ENCODE measurements at regions not wholly inside any gene's neighbourhood (a gene's known extent, or its start where the extent isn't known, plus 50 kb on each side); places are given as distances from the start of the nearest gene placed in this dataset.

DNA sequence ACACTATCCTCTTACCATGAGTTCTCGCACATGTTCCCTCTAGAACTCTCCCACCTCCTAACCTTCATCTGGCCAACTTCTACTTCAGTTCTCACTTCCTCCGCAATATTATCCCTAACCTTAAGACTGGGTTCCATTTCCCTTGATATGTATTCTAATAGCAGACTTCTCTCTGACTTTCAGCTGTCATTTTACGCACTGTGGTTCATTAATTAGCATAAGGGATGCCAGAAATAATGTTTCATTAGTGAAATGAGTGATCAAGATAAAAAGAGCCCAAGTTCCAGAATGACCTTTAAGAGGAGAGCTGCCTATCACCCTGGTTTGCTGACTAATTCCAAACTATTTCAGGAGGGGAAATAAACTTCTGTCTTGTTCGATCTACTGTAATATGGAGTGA lies 108.6 kb upstream of the CCDC150 start:
- no peak for DNase-seq (ENCODE audit: low spot score)

DNA sequence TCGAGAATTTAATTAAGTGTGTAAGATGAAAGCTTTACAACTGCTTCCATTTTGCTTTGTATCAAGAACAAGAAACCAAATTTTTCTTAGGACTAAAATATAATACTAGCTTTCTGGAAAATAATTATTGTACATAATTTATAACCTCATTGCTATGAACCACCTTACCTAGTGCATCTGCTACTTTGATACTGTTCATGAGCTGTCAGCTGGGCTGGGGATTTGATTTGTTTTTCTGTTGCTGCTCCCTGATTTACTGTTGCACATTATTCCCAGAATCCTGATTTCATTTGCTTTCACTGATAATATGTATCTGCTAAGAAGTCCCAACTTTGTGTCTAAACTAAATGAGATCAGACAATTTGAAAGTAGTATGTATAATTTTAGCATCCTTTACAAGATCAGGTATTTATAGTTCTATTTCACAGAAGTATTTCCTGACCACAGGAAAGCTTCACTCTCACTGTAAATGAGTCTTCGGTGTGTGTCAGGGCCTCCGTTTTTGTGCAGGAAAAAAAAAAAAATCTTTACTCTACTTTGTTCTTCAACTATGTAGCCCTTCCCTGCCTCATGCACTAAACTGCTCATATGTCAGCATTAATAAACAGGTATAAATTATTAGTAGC lies 105.6 kb upstream of the CCDC150 start:
- no peak for DNase-seq (ENCODE audit: low spot score)

DNA sequence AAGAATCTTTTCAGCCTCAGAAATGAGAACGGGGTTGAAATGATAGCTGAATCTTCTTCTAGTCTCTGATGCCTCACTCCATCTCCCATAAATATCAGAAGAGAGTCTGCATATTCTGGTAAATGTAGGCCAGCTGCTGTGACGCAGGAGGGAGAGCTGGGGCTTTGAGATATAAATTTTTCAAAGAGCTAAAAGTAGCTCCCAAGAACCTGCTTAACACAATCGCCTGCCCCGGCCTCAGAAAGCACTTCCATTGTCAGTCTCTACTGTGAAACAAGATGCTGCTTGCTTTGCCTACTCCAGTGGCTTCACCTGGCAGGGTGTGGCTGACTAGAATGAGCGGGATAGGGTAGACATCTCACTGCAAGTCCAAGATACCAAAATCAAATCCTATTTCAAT lies 105.0 kb upstream of the CCDC150 start:
- DNase-seq (ENCODE audit: low spot score), result no peak

DNA sequence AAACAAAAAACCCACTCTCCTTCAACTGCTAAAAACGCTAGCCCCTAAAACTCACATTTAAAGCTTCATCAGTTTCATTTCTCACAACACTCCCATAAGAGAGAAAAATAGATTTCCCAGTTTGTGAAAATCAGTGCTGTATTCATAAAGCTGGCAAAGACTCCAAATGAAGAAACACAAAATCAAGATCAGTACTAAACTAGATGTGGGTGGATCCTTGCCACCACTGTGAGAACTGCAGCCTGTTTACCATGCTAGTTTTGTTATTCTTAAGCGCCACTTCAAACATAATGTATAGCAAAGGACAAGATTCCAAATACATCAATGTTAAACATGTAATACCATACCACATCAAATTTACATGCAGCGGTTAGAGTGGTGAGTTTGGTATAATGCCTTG lies 104.5 kb upstream of the CCDC150 start:
- no peak for DNase-seq (ENCODE audit: low spot score)

DNA sequence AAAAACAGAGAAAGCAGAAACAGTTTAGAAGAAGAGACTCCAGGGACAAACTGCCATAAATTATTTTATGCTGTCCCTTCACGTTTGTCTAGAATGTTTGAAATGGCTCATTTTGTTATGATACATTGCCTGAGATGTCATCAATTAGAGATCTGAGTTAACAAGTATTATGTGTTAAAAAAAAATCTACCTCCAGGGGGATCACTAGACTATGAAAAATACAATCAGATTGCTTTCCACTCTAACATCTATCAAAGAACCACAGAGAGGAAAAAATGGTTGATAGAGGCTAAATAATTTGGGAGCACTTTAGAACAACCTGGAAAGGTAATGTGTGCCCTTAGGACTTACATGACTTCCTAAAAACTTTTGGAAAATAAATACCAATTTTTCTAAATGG lies 103.8 kb upstream of the CCDC150 start:
- DNase-seq (ENCODE audit: low spot score), result no peak

DNA sequence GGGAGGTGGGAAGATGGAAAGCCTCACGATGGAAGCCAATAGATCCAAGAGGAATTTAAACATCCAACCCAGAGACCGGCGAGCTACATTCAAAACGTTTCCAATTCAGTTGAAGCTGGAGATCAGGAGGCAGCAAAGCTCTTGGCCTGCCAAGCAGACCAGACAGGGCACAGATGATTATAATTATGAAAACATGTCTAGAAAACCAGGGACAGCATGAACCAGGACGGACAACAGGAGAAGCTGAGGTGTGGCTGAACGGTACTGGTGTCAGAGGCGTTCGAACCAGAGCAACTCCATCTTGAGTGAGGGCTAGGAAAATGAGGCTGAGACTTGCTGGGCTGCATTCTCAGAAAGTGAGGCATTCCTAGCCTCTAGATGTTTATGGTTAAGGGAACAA lies 102.2 kb upstream of the CCDC150 start:
- DNase-seq (ENCODE audit: low spot score), result no peak

- DNase-seq (ENCODE audit: low spot score), result no peak
These were observed 101.3 kb upstream of the CCDC150 start for GRCh38 chr2:196538189-196538588.

DNA sequence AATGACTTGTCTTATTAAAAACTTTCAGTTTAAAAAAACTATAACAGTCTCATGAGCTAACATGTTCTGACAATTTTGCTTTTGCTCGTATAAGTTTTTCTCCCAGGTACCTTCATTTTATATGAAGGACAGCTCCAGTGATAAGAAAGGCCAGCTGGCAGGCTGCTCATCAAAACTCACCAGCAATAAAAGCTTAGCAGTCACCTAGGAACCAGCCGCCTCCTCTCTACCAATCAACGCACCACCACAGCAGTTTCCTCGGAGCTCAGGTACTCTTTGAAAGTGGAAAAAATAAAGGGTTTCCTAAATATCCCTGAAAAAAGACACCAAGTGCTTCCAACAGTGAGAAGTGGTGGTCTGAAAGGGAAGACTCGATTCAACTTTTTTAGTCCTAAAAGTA lies 100.9 kb upstream of the CCDC150 start:
- DNase-seq (ENCODE audit: low spot score), result no peak

DNA sequence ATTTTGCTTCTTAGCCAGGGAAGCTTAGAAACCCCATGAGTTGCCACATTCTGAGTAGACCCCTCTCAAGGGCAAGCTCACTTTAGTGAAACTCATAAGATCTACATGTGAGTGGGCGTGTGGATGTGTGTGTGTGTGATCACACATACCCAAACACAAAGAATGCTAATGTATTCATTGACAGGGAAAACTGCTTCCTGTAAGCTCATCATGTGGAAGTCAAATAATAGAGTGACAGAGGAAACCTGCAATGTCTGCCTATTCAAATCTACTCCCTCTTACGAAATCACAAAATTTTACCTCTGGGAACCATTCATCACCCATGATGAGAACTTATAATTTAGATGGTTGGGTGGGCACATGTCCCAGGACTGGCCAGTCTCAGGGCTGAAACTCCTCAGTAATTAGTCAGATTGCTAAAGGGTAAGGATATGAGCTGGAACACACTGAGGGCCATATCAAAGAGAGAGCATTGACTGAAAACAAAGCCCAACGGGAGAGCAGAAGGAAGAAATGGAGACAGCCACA lies 94.5 kb upstream of the CCDC150 start:
- no peak for DNase-seq (ENCODE audit: low spot score)

DNA sequence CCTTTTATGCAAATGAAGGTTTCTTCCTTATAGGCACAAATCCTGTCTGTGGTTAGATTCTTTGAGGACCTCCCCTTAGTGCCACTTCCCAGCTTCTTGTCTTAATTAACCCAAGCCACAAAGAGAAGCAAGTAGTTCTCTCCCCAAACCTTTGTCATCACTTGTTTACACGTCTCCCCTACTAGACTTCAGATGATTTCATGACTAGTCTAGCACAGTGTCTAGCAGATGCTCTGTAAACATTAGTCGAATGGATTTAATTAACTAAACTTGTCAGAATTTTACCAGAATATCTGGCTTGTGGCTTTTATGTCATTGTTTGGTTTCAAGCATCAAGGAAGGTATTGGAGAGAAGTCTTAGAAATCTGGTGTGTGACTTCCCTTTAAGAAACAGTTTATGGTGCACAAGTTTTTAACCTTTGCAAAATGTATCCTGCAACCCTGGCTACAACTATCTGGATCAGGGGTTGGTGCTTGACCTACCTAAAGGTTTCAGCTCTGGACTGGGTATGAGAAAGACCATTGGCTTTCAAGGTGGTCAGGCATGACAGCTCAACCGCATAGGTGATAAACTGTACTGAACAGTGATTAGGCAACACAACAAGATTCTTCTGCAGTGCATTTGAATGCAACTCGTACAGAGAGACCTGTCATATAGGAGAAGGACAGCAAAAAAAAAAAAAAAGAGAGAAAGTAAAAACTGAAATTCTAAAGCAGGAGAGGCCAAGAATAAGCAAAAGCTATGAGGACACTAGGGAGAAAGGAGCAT lies 93.2 kb upstream of the CCDC150 start:
- no peak for DNase-seq (ENCODE audit: low spot score)

- DNase-seq (ENCODE audit: low spot score), result no peak
These were observed 90.5 kb upstream of the CCDC150 start for GRCh38 chr2:196549052-196549451.

GRCh38 chr2:196551014-196551413 lies 88.5 kb upstream of the CCDC150 start:
- no peak for DNase-seq (ENCODE audit: low spot score)

- DNase-seq (ENCODE audit: low spot score), result no peak
These were observed 84.4 kb upstream of the CCDC150 start for GRCh38 chr2:196555161-196555560.

DNA sequence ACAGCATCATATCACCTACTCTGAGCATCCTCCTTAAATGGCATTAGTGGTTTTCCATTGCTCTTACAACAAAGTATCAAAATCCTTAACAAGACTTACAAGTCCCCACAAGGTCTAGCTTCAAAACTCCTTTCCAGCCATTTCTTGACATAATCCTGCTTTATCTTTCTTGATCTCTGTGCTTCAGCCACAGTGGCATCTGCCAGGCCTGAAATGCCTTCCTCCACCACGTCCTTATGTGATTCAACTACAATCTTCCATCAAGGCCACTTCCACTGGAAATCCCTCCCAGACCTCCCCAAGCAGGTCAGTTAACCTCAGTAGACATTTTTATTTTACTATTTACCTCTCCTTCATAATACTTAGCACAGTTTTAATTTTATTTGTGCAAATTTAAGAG lies 83.8 kb upstream of the CCDC150 start:
- no peak for DNase-seq (ENCODE audit: low spot score)

DNA sequence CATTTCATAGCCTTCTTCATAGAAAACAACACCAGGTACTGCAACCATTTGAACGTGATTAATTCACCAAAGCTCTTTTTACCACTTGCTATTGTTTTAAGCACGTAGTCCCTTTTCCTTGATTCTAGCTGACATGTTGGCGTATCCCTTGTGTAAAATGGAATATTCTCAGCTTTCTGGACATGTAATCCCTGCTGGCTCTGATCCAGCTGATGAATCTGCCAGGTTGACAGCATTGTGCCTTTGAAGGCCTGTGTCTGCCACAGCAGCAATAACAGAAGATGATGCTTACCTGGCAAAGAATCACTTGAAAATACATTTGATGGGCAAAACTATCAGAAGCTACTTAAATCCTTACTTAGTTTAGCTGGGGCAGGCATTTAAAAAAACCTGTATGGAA lies 81.0 kb upstream of the CCDC150 start:
- DNase-seq (ENCODE audit: low spot score), result no peak

DNA sequence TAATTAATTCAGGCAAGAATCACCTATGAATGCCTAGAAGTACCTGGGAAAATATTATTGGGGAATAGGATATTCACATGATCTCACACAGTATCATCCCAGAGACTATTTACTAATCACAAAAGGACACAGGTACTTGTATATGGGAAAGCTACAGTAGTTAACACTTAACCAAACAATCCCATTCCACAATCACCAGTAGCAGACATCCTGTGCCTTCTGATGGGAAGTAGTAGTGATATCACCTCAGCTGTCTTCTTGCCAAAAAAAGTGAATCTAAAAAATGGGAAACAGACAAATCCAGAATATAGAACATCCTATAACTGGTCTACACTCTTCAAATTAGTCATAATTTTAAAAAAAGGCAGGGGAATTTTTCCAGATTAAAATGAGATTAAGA lies 75.6 kb upstream of the CCDC150 start:
- no peak for DNase-seq (ENCODE audit: low spot score)

- DNase-seq (ENCODE audit: low spot score), result no peak
These were observed 74.3 kb upstream of the CCDC150 start for GRCh38 chr2:196565106-196565765.

- no peak for DNase-seq (ENCODE audit: low spot score)
These were observed 73.5 kb upstream of the CCDC150 start for GRCh38 chr2:196565982-196566381.

- no peak for DNase-seq (ENCODE audit: low spot score)
These were observed 72.4 kb upstream of the CCDC150 start for GRCh38 chr2:196566961-196567666.

DNA sequence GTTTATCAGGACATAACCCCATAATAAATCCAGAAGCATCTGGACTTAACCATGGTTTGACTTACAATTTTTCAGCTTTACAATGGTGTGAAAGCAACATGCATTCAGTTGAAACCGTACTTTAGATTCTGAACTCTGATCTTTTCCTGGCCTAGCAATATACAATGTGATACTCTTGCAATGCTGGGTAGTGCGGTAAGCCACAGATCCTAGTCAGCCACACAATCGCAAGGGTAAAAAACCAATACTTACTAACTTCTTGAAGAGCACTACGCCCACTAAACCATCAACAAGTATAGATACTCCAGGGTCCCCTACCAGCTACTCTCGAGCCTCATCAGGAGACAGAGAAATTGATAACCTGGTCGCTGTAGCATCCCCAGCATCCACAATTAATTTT lies 71.0 kb upstream of the CCDC150 start:
- DNase-seq (ENCODE audit: low spot score), result no peak

GRCh38 chr2:196584903-196585302 lies 54.6 kb upstream of the CCDC150 start:
- DNase-seq (ENCODE audit: low spot score), result no peak

GRCh38 chr2:196586511-196586991 lies 53.0 kb upstream of the CCDC150 start:
- DNase-seq (ENCODE audit: low spot score), result peak; percentile 72
